GM19395 (cell line): ENCODE measurements at regions not wholly inside any gene's neighbourhood (a gene's known extent, or its start where the extent isn't known, plus 50 kb on each side); places are given as distances from the start of the nearest gene placed in this dataset.

Experiments used
- ATAC-seq: cut with Tn5 transposase; IDR thresholded peaks from one replicate; pipeline ENCODE4 v1.9.1; 2021; ENCODE audit warnings: mild to moderate bottlenecking, moderate library complexity; ENCODE audit not compliant: unreplicated experiment

DNA sequence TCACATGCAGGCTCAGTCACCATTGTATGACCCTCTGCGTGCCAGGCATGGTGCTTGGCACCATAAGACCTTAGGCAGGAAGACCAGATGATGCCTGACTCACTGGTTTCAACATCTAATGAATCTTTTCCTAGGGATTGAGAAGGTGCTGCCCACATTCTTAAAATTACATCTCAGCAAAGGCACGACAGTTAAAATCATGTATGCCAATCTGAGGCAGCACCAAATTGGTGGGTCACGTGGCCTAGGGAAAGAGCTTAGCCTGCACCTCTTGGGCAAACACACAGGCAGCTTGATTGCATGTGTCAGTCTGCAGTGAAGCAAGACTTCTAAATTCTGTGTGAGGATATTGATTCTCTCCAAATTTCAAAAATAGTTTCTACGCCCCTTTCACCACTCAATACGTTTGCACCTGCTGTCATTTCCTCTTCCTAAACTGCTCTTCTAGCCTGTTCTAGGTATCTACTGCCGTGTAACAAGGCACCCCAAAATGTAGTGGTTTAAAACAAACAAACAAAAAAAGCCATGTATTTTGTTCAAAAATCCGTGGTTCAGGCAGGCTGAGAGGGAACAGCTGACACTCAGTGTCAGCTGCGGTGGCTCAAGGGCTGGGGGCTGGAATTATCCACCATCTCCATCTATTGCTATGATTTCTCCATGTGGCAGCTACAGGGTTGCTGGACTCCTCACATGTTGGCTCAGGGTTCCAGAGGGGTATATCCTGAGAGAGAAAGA is 160.2 kb upstream of the FGGY start:
- ATAC-seq: no peak

DNA sequence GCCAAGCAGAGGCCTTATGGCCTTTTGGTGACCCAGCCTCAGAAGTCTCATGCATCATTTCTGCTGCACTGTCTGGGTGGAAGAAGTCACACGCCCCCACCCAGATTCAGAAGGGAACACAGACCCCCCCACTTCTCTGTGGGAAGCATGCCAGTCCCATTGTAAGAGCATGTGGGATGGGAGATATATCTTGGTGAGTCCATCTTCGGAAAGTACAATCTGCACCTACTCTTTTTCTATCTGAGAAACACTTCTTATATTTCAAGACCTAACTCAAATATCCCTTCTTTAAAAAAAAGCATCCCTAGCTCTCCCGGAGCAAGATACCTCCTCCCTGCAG is 159.6 kb upstream of the FGGY start:
- ATAC-seq: no peak

DNA sequence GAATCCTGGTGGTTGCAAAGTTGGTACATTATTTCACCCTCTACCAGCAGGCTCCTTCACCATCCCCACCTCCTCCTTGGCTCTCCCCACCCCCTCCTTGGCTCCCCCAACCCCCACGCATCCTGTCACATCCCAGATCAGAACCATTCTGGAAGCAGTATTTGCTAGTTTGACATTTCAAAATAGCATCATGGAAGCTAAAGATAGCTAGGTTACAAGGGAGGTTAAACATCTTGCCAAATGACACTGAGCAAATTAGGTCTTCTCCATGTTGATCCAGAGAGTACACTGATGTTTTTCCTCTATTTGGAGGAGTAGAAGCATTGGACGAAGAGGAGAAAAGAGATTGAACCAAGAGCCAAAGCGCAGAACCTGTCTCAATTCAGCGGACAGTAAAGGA is 158.9 kb upstream of the FGGY start:
- ATAC-seq: no peak

DNA sequence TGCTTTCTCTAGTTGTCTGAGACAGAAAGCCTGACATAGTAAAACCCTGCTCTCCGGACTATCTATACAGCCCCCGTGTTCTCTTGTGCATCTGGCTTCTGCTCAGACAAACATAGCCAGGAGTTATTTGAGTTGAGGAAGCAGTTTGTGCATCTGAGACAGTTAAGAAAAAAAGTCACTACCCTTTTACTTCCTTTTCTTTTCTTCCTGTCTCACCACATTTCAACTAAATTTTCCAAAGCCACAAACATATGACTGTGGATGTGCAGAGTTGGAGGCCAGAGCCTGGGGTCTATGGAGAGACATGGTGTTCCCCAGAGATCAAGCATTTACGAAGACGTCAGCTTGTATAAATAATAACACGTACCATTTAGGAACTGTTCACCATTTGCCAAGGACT is 158.5 kb upstream of the FGGY start:
- ATAC-seq: no peak

DNA sequence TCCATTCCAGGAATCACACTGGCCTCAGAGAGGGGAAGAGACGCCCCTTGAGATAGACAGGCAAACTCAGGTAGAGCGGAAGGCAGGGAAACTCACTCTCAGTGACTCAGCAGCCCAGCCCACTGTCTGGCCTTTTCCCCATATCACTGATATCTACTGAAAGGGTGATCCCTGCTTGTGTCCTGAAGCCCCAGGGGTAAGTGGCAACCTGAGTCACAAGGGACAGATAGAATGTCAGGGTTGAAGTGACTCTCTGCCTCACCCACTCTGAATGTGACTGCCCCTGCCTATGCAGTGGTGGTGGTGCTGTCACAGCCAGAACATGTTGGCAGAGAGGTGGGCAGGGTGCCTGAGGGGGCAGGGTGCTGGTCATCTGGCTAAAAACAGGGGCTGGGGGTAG is 157.5 kb upstream of the FGGY start:
- no peak for ATAC-seq

DNA sequence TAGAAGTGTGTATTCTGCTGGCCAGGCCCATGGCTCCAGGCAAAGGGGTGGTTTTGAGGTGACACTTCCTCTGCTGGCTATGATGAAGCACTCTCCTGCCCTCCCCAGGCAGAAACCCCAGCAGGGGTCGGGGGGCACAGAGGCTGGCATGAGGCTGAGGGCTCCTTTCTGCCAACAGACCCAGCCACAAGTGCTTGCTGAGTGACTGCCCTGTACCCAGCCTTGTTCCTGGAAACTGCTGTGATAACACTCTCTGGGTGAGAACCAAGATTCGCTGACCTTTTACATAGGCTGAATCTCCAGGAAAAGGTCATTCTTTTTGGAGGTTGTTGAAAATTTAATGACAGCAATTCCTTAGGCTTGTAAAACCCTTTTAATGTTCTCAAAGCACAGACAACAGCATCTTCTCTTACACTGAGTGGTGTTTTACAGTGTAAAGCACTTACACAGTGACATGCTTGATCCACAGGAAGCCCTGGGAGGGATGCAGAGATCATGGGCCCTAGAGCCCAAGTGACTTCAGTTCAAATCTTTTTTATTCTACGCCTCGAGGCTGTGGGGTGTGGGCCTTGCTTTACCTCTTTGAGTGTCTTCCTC is 155.5 kb upstream of the FGGY start:
- ATAC-seq: no peak

DNA sequence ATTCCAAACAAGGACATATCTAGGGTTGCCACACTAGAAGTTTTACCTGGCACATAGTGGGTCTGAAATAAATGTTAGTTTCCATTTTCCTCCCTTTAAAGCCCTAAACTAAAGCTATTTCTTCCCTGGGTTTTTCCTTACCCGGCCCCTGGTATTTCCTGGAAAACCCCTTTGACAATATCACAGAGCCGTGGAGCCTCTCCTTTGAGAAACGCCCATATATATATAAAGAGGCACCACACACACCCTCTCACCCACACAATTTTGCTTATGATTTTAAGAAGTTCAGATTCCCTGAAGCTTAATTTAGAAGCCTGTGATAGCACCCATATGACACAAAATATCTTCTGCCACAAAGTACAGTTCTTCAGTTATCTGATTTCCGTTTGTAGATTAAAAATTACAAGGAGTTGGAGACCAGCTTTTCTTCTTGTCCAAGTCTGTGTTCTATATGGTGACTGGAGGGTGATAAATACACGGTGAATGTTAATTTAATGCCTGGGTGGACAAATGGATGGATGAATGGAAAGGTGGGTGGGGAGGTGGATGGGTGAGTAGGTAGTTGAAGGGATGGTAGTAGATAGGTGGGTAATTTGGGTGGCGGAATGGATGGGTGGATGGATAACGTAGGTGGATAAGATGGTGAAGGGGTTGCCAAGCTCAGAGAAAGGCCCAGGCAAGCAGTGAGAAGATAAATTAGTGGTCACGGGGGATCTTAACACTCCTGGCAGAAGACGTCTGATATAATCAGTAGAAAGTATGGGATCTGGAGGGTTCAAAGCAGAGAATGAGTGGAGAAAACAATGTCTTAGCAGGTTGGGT is 154.4 kb upstream of the FGGY start:
- no peak for ATAC-seq

DNA sequence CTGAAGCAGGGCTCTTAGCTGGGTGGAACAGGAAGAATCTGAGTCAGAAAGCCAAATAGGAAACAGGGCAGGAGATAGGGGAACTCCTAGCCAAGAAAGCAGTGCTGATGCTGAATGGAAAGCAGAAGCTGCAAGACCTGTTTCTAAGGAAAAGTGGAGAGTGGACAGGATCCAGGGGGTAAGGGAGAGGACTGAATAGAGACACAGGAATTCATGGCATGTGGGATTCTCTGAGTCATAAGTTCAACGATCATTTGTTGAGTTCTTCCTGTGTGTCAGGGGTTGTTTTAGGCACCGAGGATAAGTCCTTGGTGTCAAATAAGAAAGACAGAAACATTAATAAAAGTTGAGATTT is 153.8 kb upstream of the FGGY start:
- no peak for ATAC-seq

DNA sequence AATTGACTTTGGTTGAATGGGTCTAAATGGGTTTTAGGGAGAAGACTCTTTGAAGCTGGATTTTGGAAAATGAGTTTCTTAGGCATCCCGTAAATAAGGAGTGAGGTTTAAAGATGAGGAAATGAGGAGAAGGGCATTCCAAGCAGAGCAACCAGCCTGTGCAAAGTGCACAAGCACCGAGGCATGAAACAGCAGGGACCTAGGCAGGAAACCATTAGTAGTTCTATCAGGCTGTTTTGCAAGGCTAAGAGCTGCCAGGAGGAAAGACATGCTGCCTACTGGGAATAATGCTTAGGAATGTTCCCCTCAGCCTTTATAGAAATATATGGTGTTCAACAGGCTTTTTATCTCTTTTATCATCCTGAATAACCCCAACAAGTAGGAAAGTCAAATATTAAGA is 153.1 kb upstream of the FGGY start:
- no peak for ATAC-seq

DNA sequence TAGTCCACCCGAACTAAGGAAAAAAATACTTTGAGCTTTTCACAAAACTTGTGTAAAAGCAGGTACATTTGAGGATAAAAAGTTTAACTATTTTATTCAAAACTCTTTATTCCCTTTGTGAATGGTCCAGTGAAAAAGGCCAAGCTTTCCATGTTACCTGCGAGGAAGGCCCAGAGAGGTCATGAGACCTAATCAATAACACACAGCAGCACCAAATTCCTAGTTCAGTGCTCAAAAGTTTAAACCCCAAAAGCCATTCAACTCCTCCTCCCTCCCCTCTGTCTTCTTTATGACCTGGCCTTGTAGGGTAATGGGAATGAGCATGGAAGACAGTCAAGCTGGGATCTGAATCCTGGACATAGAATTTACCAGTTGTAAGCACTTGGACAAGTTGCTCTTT is 151.9 kb upstream of the FGGY start:
- no peak for ATAC-seq

DNA sequence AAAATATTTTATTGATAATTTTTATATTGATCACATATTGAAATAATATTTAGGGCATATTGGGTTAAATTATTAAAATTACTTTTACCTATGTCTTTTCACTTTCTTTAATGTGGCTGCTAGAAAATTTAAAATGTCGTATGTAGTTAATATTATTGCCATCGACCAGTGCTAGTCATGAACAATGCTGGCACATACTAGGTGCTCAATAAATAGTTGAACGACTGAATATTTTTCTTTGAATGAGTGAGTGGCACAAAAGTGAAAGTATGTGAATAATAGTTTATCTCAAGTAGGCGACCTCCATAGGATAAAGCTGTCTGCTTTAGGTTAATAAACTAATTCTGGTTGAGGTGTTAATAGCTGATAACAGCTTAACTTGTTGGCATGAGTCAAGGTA is 150.8 kb upstream of the FGGY start:
- no peak for ATAC-seq

DNA sequence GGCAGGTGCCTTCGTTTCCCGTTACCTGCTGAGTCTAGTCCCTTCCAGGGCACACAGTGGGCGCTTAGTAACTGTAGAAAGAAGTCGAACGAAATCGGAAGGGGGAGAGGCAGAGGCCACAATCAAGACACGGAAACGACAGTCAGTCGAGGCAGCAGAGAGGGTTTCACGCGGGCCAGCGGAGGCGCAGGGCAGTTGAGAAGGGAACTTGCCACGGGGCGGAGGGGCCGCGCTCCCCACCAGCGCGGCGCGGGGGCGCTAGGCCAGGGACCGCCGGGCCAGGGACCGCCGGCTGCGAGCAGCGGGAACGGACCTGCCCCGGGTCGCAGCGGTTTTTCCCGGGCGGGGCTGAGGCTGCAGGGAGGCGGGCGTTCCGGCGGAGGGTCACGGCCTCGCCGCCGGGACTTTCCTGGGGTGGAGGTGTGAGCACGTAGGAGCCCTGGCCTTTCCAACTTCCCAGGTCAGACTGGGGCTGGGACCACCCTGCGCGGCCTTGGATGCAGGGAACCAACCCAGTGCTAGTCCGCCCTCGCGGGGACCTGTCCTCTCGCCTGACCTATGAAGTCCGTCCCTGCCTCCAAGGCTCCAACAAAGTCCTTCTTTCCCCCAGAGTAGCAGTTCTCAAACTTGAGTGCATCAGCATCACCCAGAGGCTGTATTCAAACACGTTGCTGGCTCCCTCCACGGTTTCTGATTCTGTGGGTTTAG is 150.1 kb upstream of the FGGY start:
- ATAC-seq: peak; percentile 62

DNA sequence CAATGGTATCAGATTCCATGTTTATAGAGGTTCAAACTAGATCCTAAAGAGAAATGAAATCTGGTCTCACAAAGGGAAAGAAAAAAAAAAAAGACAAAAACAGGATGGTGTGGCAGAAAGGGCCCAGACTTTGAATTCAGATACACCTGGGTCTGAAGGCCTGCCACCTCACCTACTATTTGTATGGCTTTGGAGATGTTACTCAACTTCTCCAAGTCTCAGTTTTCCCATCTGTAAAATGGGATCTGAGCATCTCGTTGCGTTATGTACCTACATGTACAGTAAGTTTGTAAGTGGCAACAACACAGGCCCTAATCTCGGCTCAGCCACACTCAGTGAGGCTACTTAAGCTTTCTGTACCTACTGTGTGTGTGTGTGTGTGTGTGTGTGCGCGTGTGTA is 147.5 kb upstream of the FGGY start:
- no peak for ATAC-seq

DNA sequence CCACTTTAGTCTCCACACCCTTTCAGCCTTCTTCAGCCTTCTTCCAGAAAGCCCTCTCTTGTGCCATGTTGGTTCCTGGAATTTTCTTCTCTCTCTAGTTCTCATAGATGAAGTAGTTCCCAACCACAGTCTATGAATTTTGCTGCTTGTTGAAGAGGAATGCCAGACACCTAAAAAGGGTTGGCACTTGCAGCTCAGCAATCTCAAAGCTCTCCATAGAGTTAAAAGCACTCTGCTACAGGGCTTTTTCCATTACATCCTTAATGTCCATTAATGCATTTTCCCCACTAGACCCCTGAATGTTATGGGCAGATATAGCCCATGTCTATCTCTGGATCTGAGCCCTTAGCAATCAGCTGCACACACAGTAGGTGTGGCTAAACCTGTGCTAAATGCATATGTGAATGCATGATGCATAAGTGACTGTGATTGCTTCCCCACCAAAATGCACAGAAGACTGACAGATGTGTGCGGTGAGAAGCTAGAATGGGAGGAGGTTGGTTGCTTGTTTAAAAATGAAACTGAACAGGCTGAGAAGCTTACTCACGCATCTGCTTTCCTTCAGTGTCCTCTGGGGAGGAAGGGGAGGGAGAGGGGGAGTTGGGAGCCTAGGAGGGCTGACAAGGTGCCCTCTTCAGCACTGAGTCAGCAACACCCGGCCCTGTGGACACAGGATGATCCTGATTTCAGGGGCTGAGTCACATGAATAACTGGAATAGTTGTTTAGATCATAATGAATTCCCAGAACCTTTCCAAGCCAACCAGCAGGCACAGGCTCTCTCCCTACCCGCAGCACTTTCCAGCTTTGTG is 146.1 kb upstream of the FGGY start:
- peak; percentile 67 for ATAC-seq

DNA sequence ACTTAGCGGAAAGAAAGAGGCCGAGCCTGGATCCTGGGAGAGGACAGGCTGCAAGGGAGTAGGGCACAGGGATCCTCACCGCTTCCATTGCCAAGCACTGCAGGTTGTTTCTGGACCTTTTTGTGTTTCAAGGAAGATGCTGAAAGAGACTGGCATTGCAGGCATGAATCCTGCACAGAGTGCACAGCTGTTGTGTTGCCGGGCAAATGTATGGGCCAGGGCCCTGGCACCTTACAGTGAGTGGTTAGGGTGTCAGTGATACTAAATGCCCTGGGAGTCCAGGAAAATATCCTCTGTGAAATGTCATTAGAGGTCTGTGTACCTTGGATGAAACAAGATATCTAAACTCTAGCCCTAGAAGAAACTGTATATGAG is 145.5 kb upstream of the FGGY start:
- ATAC-seq: no peak

DNA sequence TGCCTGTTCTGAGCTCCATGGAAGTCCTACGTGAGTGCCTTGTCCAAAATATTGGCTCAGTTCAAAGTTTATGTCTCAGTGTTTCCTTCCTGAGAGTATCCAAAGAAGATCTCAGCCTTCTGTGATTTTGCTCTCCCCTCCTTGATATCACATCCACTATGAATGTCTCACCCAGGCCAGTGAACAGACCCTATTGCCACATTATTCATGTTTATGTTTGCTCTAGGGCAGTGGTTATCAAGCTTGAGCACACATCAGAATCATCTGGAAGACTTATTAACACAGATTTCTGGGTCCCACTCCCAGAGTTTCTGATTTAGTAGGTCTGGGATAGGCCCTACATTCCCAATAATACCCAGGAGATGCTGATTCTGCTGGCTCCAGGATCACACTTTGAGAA is 145.0 kb upstream of the FGGY start:
- ATAC-seq: no peak

DNA sequence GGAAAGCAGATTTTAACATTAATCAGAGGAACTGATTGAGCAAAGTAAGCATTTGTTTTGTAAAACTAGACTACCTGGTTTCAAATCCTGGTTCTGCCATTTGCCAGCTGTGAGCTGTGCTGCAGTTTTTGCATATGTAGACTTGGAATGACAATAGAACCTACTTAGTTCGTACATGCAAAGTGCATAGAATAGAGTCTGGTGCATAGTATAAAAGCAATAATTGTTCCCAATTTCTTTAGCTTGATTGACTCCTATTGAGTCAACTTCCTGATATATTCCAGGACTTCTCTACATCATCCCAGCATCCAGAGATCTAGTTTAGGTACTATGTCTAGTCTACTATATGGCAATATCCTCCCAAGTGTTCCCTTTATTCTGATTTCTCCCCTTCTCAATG is 144.4 kb upstream of the FGGY start:
- no peak for ATAC-seq

DNA sequence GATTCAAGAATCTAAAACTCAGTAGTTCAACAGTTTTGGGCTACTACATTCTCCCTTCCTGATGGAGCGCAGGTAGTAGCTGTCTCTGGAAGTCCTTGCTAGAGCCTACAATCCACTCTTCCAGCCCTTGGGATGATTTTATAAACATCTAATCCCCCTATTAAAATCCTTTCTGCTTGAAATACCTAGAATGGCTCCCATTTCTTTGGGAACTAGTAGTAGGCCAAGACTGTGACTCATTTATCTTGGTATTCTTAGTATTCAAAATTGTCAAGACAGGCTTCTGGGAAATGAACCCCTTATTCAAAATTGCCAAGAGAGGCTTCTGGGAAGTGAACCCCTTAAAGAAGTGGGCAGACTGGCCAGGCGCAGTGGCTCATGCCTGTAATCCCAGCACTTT is 142.5 kb upstream of the FGGY start:
- ATAC-seq: no peak

DNA sequence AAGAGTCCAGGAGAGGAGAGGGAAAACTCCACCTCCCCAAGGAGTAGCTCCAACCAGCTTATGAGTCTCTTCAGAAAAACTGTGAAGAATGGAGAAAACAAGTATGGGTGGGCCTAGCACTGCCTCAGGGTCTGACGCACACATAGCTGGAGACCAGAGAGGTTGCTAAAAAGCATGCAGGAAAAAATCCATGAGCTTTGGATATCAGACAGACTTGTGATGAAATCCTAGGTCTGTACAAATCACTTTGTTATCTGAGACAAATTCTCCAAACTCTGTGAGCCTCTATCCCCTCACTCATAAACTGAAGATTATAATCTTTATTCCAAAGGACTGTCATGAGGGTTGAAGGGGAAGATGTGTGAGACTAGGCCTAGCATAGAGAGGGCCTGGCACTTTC is 141.5 kb upstream of the FGGY start:
- no peak for ATAC-seq

DNA sequence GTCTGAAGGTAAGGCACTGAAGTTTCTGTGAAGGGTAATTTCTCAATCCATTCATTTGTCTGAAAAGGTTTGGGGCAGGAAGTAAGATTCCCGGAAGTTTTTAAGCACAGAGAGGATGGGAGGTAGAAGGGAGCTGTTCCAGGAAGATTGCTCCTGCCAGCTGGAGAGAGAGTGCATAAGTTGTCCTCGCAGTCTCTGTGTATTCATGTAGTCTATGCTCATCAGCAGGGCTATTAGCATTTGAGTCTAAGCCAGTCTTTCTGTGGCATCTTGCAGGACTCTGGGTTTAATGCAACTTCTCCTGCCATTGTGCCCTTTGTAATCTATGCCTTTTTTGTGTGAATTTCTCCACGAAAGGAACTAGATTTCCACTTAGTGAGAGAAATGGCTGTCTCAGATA is 140.8 kb upstream of the FGGY start:
- no peak for ATAC-seq
